ENCODE measurements at regions not wholly inside any gene's neighbourhood (a gene's known extent, or its start where the extent isn't known, plus 50 kb on each side); places are given as distances from the start of the nearest gene placed in this dataset.

DNA sequence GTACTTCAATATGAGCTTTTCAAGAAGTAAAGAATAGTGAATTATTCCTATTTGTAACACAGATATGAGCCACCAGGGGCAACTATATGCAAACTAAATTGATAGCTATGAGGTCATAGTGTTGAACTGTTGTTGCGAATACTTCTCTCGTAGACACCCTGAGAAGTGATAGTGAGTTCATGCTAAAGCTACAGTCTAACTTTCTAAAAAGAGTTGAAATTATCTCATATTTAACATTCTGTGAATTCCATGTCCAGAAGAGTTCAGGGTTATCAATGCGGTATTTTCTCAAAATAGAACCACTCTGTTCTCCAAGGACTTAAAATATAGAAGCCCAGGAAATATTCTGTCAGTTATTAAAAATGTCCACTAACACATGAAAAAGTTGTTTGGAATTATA, 185.4 kb downstream of the AASDHPPT start:
- in situ Hi-C loops (cut with MboI; ENCODE audit: low pct_unique_long_range_greater_than_20kb, low sequenced_read_pairs, unreplicated experiment) = no loop called here

GRCh38 chr11:106263527-106263926, 186.1 kb downstream of the AASDHPPT start:
- in situ Hi-C loops (cut with MboI; ENCODE audit: low pct_unique_long_range_greater_than_20kb, low sequenced_read_pairs, unreplicated experiment) = no loop called here
- no peak for DNase-seq (ENCODE audit: low spot score)
- no peak for TF ChIP-seq CTCF (IDR thresholded peaks at IDR 0.05; ENCODE audit: extremely low read depth, insufficient read depth, missing control alignments)

More for the DNA sequence above, 185.4 kb downstream of the AASDHPPT start:
- DNase-seq (ENCODE audit: low spot score) = no peak
- TF ChIP-seq CTCF (IDR thresholded peaks at IDR 0.05; ENCODE audit: extremely low read depth, insufficient read depth, missing control alignments) = no peak

DNA sequence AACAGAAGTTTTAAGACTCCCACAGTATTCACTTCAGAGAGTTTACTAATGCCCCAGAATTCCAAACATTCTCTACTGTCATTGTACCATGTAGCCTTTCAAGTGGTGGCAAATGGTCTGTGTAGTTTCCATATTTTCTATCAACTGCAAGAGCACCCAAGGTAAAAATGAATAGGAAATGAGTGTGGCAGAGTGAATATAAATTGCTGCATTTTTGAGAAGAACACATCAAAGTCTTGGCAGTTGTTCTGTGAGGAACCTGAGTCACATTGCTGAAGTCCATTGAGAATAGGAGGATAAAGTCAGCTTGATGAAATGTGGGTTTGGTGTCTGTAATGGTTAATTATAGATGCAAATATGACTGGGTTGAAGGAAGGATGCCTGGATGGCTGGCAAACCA, 193.6 kb downstream of the AASDHPPT start:
- no peak for DNase-seq (ENCODE audit: low spot score)
- in situ Hi-C loops (cut with MboI; ENCODE audit: low pct_unique_long_range_greater_than_20kb, low sequenced_read_pairs, unreplicated experiment) = no loop called here
- TF ChIP-seq CTCF (IDR thresholded peaks at IDR 0.05; ENCODE audit: extremely low read depth, insufficient read depth, missing control alignments) = no peak

DNA sequence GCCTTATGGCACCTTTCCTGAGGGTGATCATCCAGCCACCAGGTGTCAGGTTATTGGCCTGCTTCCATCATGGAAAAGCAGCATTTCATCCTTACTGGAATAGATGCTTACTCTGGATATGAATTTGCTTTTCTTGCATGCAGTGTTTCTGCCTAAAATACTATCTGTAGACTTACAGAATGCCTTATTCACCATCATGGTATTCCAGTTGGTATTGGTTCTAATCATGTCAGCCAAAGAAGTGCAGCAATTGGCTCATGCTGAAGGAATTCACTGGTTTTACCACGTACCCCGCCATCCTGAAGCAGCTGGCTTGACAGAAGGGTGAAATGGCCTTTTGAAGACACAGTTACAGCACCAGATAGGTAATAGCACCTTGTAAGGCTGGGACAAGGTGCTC, 194.2 kb downstream of the AASDHPPT start:
- TF ChIP-seq CTCF (IDR thresholded peaks at IDR 0.05; ENCODE audit: extremely low read depth, insufficient read depth, missing control alignments) = no peak
- DNase-seq (ENCODE audit: low spot score) = no peak
- in situ Hi-C loops (cut with MboI; ENCODE audit: low pct_unique_long_range_greater_than_20kb, low sequenced_read_pairs, unreplicated experiment) = no loop called here

DNA sequence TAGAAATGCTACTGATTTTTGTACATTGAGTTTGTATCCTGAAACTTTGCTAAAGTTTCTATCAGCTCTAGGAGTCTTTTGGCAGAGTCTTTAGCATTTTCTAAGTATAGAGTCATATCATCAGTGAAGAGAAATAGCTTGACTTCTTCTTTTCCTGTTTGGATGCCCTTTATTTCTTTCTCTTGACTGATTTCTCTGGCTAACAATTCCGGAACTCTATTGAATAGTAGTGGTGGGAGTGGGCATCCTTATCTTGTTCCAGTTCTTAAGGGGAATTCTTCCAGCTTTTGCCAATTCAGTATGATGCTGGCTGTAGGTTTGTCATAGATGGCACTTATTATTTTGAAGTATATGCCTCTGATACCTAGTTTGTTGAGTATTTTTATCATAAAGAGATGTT, 197.7 kb downstream of the AASDHPPT start:
- in situ Hi-C loops (cut with MboI; ENCODE audit: low pct_unique_long_range_greater_than_20kb, low sequenced_read_pairs, unreplicated experiment) = no loop called here
- no peak for DNase-seq (ENCODE audit: low spot score)
- TF ChIP-seq CTCF (IDR thresholded peaks at IDR 0.05; ENCODE audit: extremely low read depth, insufficient read depth, missing control alignments) = no peak

- in situ Hi-C loops (cut with MboI; ENCODE audit: low pct_unique_long_range_greater_than_20kb, low sequenced_read_pairs, unreplicated experiment) = no loop called here
- DNase-seq (ENCODE audit: low spot score) = no peak
These were observed 198.7 kb downstream of the AASDHPPT start for GRCh38 chr11:106276126-106276525.

More at GRCh38 chr11:106276126-106276525, 198.7 kb downstream of the AASDHPPT start:
- no peak for TF ChIP-seq CTCF (IDR thresholded peaks at IDR 0.05; ENCODE audit: extremely low read depth, insufficient read depth, missing control alignments)
